ENCODE measurements at regions not wholly inside any gene's neighbourhood (a gene's known extent, or its start where the extent isn't known, plus 50 kb on each side); places are given as distances from the start of the nearest gene placed in this dataset.
"Not testable (repeated sequence)": the region's sequence is repeated elsewhere in the genome, so short reads cannot be mapped to it uniquely, and the experiment has no call there.

DNA sequence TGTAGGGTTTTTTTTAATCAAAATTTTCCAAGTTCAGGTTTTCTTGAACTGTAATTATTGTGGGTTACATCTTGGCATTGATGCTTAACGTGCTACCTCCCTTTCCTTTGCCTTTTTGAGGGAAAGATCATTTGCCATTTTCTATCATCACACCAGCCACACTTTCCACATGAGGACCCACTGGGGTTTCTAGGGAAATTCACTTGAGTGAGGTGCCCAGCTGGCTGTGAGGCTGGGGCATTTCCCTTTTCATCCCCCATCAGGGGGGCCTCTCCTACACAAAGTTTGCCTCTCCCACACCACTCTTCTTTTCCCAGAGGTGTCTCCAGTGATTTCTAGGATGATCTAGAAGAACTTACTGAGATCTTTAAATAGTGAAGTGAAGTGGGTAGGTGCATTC, 335.7 kb downstream of the BMP4 start:
- no peaks in the 10 kb centered on the region for H3K9me3 ChIP-seq (ENCODE audit: control insufficient read depth, low read depth, low read length)
- no peak for DNase-seq
- H3K27me3 ChIP-seq (ENCODE audit: control insufficient read depth, insufficient read depth, low read length), result no peaks in the 10 kb centered on the region
- H3K27ac ChIP-seq (ENCODE audit: low read length), result no peak overlapping the region
- H3K36me3 ChIP-seq (ENCODE audit: control insufficient read depth, insufficient read depth, low read length), result no peaks in the 10 kb centered on the region
- peaks cover 3% of the 10 kb centered on the region for H3K4me1 ChIP-seq (ENCODE audit: control insufficient read depth, insufficient read depth, low read length)
- no CpG with 5 or more reads among the region's 1 CpG for WGBS (ENCODE audit: insufficient coverage, low lambda C conversion rate)
- H3K4me3 ChIP-seq (ENCODE audit: low read length), result no peak overlapping the region

DNA sequence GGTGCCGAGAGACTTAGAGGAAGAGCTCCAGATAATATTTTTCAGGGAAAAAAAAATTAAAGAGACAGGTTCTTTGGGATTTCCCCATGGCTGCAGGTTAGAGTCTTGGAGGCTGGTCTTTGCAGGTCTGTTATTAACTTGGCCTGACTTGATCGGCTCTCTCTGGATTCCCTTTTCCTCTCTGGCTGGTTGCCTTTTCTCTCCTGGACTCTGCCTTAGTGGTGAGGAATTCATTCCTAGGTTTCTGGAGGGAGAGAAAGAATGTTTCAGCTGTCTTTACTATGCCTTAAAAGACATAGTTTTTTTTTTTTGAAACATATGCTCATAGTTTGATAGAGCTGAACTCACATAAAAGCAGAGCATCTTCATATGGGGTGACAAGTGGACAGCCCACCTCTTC, 336.3 kb downstream of the BMP4 start:
- Histone ChIP-seq H3K4me3 (ENCODE audit: low read length) (no peak overlapping the region), H3K9me3 (ENCODE audit: control insufficient read depth, low read depth, low read length) (no peaks in the 10 kb centered on the region), H3K27ac (ENCODE audit: low read length) (no peak overlapping the region), H3K4me1 (ENCODE audit: control insufficient read depth, insufficient read depth, low read length) (peaks cover 5% of the 10 kb centered on the region), H3K36me3 (ENCODE audit: control insufficient read depth, insufficient read depth, low read length) (no peaks in the 10 kb centered on the region), H3K27me3 (ENCODE audit: control insufficient read depth, insufficient read depth, low read length) (no peaks in the 10 kb centered on the region)
- no CpG with 5 or more reads among the region's 2 CpGs for WGBS (ENCODE audit: insufficient coverage, low lambda C conversion rate)
- no peak for DNase-seq

DNA sequence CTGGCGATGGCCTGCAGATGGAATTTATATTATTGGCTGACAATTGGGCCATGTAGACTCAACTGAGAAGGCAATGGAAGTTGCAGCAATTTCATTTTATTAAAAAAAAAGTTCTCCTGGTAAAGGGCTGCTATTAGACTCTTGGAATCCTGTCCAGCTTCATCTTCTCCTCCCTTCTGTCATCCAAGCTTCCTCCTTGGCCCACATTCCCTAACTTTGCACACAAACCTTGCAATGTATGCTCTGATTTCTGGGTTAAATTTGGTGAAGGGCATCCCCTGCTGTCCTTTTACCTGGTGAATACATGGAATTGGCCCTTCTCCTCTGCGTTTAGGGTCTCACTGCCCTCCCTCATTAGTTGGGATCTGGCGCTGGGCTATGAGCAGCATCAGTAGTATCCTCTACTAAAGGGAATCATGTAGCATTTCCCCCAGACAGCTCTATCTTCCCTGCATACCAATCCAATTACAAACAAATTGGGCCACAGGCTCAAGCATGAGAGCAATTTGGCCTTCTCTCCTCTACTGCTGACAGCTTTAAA, 336.9 kb downstream of the BMP4 start:
- no peaks in the 10 kb centered on the region for H3K36me3 ChIP-seq (ENCODE audit: control insufficient read depth, insufficient read depth, low read length)
- no CpG with 5 or more reads among the region's 3 CpGs for WGBS (ENCODE audit: insufficient coverage, low lambda C conversion rate)
- H3K27me3 ChIP-seq (ENCODE audit: control insufficient read depth, insufficient read depth, low read length), result no peaks in the 10 kb centered on the region
- H3K4me3 ChIP-seq (ENCODE audit: low read length), result no peak overlapping the region
- H3K27ac ChIP-seq (ENCODE audit: low read length), result no peak overlapping the region
- H3K4me1 ChIP-seq (ENCODE audit: control insufficient read depth, insufficient read depth, low read length), result peaks cover 9% of the 10 kb centered on the region
- H3K9me3 ChIP-seq (ENCODE audit: control insufficient read depth, low read depth, low read length), result no peaks in the 10 kb centered on the region
- no peak for DNase-seq

DNA sequence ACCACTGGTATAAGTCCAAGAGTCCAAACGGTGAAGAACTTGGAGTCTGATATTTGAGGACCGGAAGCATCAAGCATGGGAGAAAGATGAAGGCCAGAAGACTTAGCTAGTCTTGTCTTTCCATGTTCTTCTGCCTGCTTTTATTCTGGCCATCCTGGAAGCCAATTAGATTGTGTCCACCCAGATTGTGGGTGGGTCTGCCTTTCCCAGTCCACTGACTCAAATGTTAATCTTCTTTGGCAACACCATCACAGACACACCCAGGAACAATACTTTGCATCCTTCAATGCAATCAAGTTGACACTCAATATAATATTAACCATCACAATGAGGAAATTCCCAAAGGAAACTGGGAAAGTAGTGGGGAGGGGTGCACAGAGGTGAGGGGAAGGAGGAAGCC, 340.1 kb downstream of the BMP4 start:
- no CpG with 5 or more reads among the region's 2 CpGs for WGBS (ENCODE audit: insufficient coverage, low lambda C conversion rate)
- H3K27ac ChIP-seq (ENCODE audit: low read length); H3K27me3 ChIP-seq (ENCODE audit: control insufficient read depth, insufficient read depth, low read length); H3K4me3 ChIP-seq (ENCODE audit: low read length); H3K36me3 ChIP-seq (ENCODE audit: control insufficient read depth, insufficient read depth, low read length); H3K9me3 ChIP-seq (ENCODE audit: control insufficient read depth, low read depth, low read length); DNase-seq: not testable (repeated sequence)
- peaks cover 21% of the 10 kb centered on the region for H3K4me1 ChIP-seq (ENCODE audit: control insufficient read depth, insufficient read depth, low read length)

DNA sequence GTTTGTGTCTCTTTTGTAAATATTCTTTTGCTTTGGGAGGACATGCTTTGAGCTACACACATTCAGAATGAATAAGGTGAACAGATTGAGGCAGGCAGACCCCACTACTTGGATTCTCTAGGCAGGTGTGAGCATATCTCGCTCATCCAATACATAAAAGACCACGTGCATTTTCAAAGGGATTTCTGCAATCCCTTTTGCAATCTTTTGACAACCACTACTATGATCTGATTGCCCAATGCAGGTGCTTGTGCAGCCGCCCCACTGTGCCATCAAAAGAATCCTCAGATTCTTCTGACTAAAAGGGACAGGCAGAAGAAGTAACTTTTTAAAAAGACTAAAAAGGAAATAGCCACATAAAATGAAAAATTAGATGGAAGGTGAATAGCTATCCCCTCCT, 341.4 kb downstream of the BMP4 start:
- H3K36me3 ChIP-seq (ENCODE audit: control insufficient read depth, insufficient read depth, low read length), result no peaks in the 10 kb centered on the region
- peaks cover 21% of the 10 kb centered on the region for H3K4me1 ChIP-seq (ENCODE audit: control insufficient read depth, insufficient read depth, low read length)
- no peaks in the 10 kb centered on the region for H3K27me3 ChIP-seq (ENCODE audit: control insufficient read depth, insufficient read depth, low read length)
- WGBS (ENCODE audit: insufficient coverage, low lambda C conversion rate), result no CpG with 5 or more reads among the region's 3 CpGs
- no peak overlapping the region for H3K27ac ChIP-seq (ENCODE audit: low read length)
- no peak overlapping the region for H3K4me3 ChIP-seq (ENCODE audit: low read length)
- no peaks in the 10 kb centered on the region for H3K9me3 ChIP-seq (ENCODE audit: control insufficient read depth, low read depth, low read length)
- no peak for DNase-seq

DNA sequence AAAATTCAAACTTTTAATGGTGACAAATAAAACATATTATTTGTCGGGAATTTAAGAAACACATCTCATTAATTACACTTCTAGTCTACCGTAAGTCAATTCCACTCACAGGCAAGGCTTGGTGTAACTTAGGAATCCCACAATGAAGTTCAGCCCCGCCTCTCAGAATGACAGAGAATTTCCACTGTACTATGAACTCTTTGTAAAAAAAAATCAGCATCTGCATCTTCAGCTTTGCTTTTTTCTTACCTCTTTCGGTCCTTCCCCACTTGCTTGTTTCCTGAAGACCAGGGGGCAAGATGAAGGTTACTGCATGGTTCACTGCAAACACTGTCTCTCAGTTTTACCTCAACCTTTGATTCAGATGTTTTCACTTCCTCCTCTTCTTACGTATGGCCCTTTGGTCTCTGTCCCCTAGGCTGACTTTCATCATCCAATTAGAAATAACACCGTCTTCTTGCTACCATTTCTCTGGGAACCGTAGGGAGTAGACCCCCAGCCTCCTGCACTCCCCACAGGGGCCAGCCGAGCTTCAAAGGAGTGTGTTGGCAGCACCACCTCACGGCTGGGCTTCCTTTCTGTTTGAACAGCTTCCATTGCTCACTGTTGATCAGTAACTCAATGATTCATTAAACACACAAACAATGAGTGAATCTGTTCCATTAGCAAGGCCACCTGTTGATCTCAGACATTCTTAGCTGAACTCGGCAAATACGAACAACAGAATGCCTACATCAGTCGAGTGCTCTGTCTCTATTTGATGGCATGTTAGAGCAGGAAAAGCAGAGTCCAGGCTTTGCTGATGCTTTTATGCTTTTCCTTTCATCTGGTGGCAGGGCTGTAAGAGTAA, 343.0 kb downstream of the BMP4 start:
- Histone ChIP-seq H3K4me3 (ENCODE audit: low read length) (peak overlapping the region; percentile 31), H3K27me3 (ENCODE audit: control insufficient read depth, insufficient read depth, low read length) (no peaks in the 10 kb centered on the region), H3K9me3 (ENCODE audit: control insufficient read depth, low read depth, low read length) (no peaks in the 10 kb centered on the region), H3K4me1 (ENCODE audit: control insufficient read depth, insufficient read depth, low read length) (peaks cover 20% of the 10 kb centered on the region), H3K27ac (ENCODE audit: low read length) (peak overlapping the region; percentile 74), H3K36me3 (ENCODE audit: control insufficient read depth, insufficient read depth, low read length) (no peaks in the 10 kb centered on the region)
- 40% methylated on average over 2 of the region's 12 CpGs for WGBS (ENCODE audit: insufficient coverage, low lambda C conversion rate)
- peak; percentile 57 to 89 for DNase-seq

DNA sequence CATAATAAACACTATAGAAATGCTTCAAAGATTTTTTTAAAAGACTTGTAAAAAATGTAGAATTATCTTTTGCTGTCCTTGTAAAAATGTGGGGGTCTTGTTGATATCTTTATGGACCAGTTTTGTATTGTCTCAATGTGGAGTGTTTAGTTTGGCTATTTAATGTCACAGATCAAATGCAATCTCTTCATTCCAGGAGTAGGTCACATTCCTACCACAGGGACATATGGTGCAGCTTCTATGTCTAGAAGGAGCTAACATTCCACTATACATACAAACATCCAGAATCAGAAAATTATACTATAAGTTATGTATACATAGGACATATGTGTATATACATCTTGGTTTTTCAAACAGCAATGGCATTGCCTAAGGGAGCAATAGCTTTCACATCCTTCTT, 345.7 kb downstream of the BMP4 start:
- Histone ChIP-seq H3K4me1 (ENCODE audit: control insufficient read depth, insufficient read depth, low read length) (peaks cover 21% of the 10 kb centered on the region), H3K27ac (ENCODE audit: low read length) (no peak overlapping the region), H3K27me3 (ENCODE audit: control insufficient read depth, insufficient read depth, low read length) (no peaks in the 10 kb centered on the region), H3K36me3 (ENCODE audit: control insufficient read depth, insufficient read depth, low read length) (no peaks in the 10 kb centered on the region), H3K4me3 (ENCODE audit: low read length) (no peak overlapping the region), H3K9me3 (ENCODE audit: control insufficient read depth, low read depth, low read length) (no peaks in the 10 kb centered on the region)
- no peak for DNase-seq

DNA sequence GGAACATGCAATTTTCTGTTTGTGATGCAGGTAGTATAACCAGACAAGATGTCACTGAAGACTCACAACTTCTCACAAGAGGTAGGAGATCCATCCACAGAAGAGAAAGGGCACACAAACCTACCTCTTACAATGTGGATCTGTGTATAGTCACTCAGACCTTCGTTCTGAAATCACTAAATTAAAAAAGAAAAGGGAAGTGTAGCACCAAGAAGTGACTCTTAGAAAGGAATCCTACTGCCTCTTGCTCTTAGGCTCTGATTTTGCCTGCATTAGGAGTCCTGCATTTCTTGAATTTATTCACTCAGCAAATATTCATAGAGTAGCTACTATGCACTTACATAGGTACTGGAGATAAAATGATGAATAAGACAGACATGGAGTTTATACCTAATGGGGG, 347.6 kb downstream of the BMP4 start:
- Histone ChIP-seq H3K4me3 (ENCODE audit: low read length) (no peak overlapping the region), H3K4me1 (ENCODE audit: control insufficient read depth, insufficient read depth, low read length) (peaks cover 10% of the 10 kb centered on the region), H3K27me3 (ENCODE audit: control insufficient read depth, insufficient read depth, low read length) (no peaks in the 10 kb centered on the region), H3K36me3 (ENCODE audit: control insufficient read depth, insufficient read depth, low read length) (no peaks in the 10 kb centered on the region), H3K9me3 (ENCODE audit: control insufficient read depth, low read depth, low read length) (no peaks in the 10 kb centered on the region), H3K27ac (ENCODE audit: low read length) (no peak overlapping the region)
- DNase-seq, result no peak
- WGBS (ENCODE audit: insufficient coverage, low lambda C conversion rate), result no CpG with 5 or more reads among the region's 1 CpG

DNA sequence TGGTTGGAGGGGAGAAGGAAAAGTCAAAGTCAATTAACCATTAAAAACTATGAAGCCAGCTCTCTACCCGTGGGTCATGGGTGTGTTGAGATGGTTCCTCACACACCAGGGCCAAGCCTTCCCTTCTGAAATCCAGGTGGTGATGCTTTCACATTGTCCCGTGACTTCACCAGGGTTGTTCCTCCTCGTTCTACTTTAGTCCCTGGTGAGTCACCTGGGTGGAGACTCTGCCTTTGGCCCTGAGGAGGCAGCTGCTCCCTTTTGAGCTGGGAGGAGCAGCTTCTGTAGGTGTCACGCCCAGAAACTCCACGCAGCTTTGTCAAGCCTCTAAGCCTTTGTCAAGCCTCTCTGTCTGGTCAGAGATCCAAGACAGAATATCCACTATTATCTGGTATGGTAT, 348.3 kb downstream of the BMP4 start:
- Histone ChIP-seq H3K4me3 (ENCODE audit: low read length) (no peak overlapping the region), H3K27ac (ENCODE audit: low read length) (no peak overlapping the region), H3K27me3 (ENCODE audit: control insufficient read depth, insufficient read depth, low read length) (no peaks in the 10 kb centered on the region), H3K9me3 (ENCODE audit: control insufficient read depth, low read depth, low read length) (no peaks in the 10 kb centered on the region), H3K36me3 (ENCODE audit: control insufficient read depth, insufficient read depth, low read length) (no peaks in the 10 kb centered on the region), H3K4me1 (ENCODE audit: control insufficient read depth, insufficient read depth, low read length) (peaks cover 9% of the 10 kb centered on the region)
- no CpG with 5 or more reads among the region's 5 CpGs for WGBS (ENCODE audit: insufficient coverage, low lambda C conversion rate)
- DNase-seq, result peak; percentile 67 to 85

DNA sequence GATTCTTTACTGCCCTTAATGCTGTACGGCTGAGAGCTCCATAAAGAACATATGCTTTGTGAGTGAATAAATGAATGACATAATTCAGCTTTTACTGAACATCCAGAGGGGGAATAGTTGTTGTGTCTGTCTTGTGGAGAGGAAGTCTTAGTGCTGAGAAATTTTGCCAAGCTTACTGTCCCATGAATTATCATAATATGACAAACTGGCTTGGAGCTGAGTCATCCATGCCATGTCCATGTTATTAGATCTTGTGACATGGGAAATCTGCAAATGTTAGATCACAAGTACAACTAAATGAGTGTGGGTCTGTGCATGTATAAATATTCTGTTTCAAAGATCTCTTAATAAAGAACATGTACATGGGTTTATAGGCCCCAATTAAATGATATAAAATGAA, 350.4 kb downstream of the BMP4 start:
- Histone ChIP-seq H3K27ac (ENCODE audit: low read length) (no peak overlapping the region), H3K4me3 (ENCODE audit: low read length) (no peak overlapping the region), H3K36me3 (ENCODE audit: control insufficient read depth, insufficient read depth, low read length) (no peaks in the 10 kb centered on the region), H3K4me1 (ENCODE audit: control insufficient read depth, insufficient read depth, low read length) (peaks cover 4% of the 10 kb centered on the region), H3K27me3 (ENCODE audit: control insufficient read depth, insufficient read depth, low read length) (no peaks in the 10 kb centered on the region), H3K9me3 (ENCODE audit: control insufficient read depth, low read depth, low read length) (no peaks in the 10 kb centered on the region)
- DNase-seq, result no peak
- no CpG with 5 or more reads among the region's 1 CpG for WGBS (ENCODE audit: insufficient coverage, low lambda C conversion rate)

DNA sequence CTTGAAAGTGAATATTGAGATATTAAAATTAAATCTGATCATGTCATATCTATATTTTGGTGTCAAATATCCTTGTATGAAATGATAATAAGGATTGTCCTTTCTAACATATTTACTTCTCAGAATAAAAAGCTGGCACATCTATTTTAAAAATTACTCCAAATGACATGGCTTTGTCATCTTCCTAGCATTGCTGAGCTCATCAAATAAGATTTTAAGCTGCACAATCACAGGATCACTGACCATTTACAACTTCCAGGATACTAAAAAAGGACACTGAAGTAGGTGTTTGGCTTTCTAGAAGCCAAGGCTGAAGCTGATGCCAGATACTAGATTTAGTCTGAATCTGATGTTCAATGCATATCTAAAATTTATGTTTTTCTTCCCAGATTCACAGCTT, 351.1 kb downstream of the BMP4 start:
- no peaks in the 10 kb centered on the region for H3K36me3 ChIP-seq (ENCODE audit: control insufficient read depth, insufficient read depth, low read length)
- DNase-seq, result no peak
- H3K4me3 ChIP-seq (ENCODE audit: low read length), result no peak overlapping the region
- no peak overlapping the region for H3K27ac ChIP-seq (ENCODE audit: low read length)
- no peaks in the 10 kb centered on the region for H3K9me3 ChIP-seq (ENCODE audit: control insufficient read depth, low read depth, low read length)
- H3K27me3 ChIP-seq (ENCODE audit: control insufficient read depth, insufficient read depth, low read length), result no peaks in the 10 kb centered on the region
- H3K4me1 ChIP-seq (ENCODE audit: control insufficient read depth, insufficient read depth, low read length), result peaks cover 4% of the 10 kb centered on the region
